ENCODE measurements at regions not wholly inside any gene's neighbourhood (a gene's known extent, or its start where the extent isn't known, plus 50 kb on each side); places are given as distances from the start of the nearest gene placed in this dataset.

GRCh38 chr14:86774916-86775315 lies 1218.1 kb downstream of the GALC start:
- Histone ChIP-seq H3K9ac (ENCODE audit: low read length) (no peak overlapping the region), H2AFZ (ENCODE audit: low read depth, low read length) (no peak overlapping the region), H3K27ac (ENCODE audit: low read length) (no peak overlapping the region), H4K20me1 (ENCODE audit: insufficient read depth) (no peaks in the 10 kb centered on the region), H3K36me3 (ENCODE audit: insufficient read depth, low read length) (no peaks in the 10 kb centered on the region), H3K4me2 (ENCODE audit: low read length) (no peak overlapping the region), H3F3A (ENCODE audit: insufficient read depth, low read length, poor library complexity, severe bottlenecking) (no peaks in the 10 kb centered on the region), H3K9me3 (ENCODE audit: low read length) (no peaks in the 10 kb centered on the region), H3K79me2 (replicated peaks; ENCODE audit: insufficient read depth, low read length) (no peaks in the 10 kb centered on the region), H3K9me2 (ENCODE audit: insufficient read depth, low read length) (no peaks in the 10 kb centered on the region), H3K27me3 (ENCODE audit: insufficient read depth, low read depth, low read length) (no peaks in the 10 kb centered on the region), H3K4me3 (ENCODE audit: low read length) (no peak overlapping the region)
- TF ChIP-seq EP300 (conservative IDR thresholded peaks at IDR 0.05; ENCODE audit: poor library complexity, severe bottlenecking), result no peak
- no peak for TF ChIP-seq EZH2 (IDR thresholded peaks at IDR 0.05; ENCODE audit: borderline replicate concordance, insufficient read depth, low read length, poor library complexity, severe bottlenecking)
- no peak for TF ChIP-seq POLR2AphosphoS5 (IDR thresholded peaks at IDR 0.05)
- no peak for TF ChIP-seq RAD21 (conservative IDR thresholded peaks at IDR 0.05)
- no peak for TF ChIP-seq REST (IDR thresholded peaks at IDR 0.05; ENCODE audit: borderline replicate concordance)
- no peak for TF ChIP-seq MXI1 (conservative IDR thresholded peaks at IDR 0.05; ENCODE audit: poor library complexity, severe bottlenecking)
- no peak for TF ChIP-seq CTCF (IDR thresholded peaks at IDR 0.05; ENCODE audit: poor library complexity, severe bottlenecking)
- TF ChIP-seq SMC3 (conservative IDR thresholded peaks at IDR 0.05; ENCODE audit: poor library complexity), result no peak
- no peak for TF ChIP-seq TAF1 (IDR thresholded peaks at IDR 0.05; ENCODE audit: low read depth)

- H3K27ac ChIP-seq (ENCODE audit: low read length), result no peak overlapping the region
- no peaks in the 10 kb centered on the region for H4K20me1 ChIP-seq (ENCODE audit: insufficient read depth)
- H3K36me3 ChIP-seq (ENCODE audit: insufficient read depth, low read length), result no peaks in the 10 kb centered on the region
- no peak overlapping the region for H3K4me3 ChIP-seq (ENCODE audit: low read length)
- no peak for TF ChIP-seq CTCF (IDR thresholded peaks at IDR 0.05; ENCODE audit: poor library complexity, severe bottlenecking)
- TF ChIP-seq REST (IDR thresholded peaks at IDR 0.05; ENCODE audit: borderline replicate concordance), result no peak
- no peak for TF ChIP-seq EZH2 (IDR thresholded peaks at IDR 0.05; ENCODE audit: borderline replicate concordance, insufficient read depth, low read length, poor library complexity, severe bottlenecking)
- no peak for TF ChIP-seq EP300 (conservative IDR thresholded peaks at IDR 0.05; ENCODE audit: poor library complexity, severe bottlenecking)
- TF ChIP-seq TAF1 (IDR thresholded peaks at IDR 0.05; ENCODE audit: low read depth), result no peak
- no peak for TF ChIP-seq MXI1 (conservative IDR thresholded peaks at IDR 0.05; ENCODE audit: poor library complexity, severe bottlenecking)
- TF ChIP-seq SMC3 (conservative IDR thresholded peaks at IDR 0.05; ENCODE audit: poor library complexity), result no peak
- no peak for TF ChIP-seq RAD21 (conservative IDR thresholded peaks at IDR 0.05)
- TF ChIP-seq POLR2AphosphoS5 (IDR thresholded peaks at IDR 0.05), result no peak
- no peaks in the 10 kb centered on the region for H3K79me2 ChIP-seq (replicated peaks; ENCODE audit: insufficient read depth, low read length)
- H2AFZ ChIP-seq (ENCODE audit: low read depth, low read length), result no peak overlapping the region
- H3K9ac ChIP-seq (ENCODE audit: low read length), result no peak overlapping the region
- H3K9me2 ChIP-seq (ENCODE audit: insufficient read depth, low read length), result no peaks in the 10 kb centered on the region
- no peak overlapping the region for H3K4me2 ChIP-seq (ENCODE audit: low read length)
- no peaks in the 10 kb centered on the region for H3K9me3 ChIP-seq (ENCODE audit: low read length)
- no peaks in the 10 kb centered on the region for H3F3A ChIP-seq (ENCODE audit: insufficient read depth, low read length, poor library complexity, severe bottlenecking)
- H3K27me3 ChIP-seq (ENCODE audit: insufficient read depth, low read depth, low read length), result no peaks in the 10 kb centered on the region
Observed at GRCh38 chr14:86772075-86772474, 1220.9 kb downstream of the GALC start.
